ENCODE measurements at regions not wholly inside any gene's neighbourhood (a gene's known extent, or its start where the extent isn't known, plus 50 kb on each side); places are given as distances from the start of the nearest gene placed in this dataset.

DNA sequence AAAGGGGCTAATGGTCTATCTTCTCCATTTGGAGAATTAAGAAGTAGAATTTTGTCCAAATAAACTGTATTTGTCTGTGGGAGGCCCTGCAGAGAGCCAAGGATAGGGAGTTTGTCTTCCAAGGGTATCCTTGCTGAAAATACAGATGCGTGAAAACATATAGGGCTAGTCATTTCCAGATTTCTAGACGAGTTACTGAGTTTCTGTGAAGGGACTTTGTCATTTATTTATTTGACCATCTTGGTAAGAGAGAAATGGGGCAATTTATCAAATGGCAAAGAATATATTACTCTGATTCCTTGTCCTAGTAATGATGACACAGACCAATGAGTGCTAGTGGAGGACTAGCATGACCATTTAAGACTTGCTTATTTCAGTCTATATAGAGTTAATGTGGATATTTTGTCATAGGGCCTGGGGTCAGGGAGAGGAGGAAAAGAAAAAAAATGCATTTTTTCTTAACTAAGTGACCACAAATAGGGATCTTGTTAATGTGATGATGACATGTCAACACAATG is 376.6 kb upstream of the ONECUT1 start:
- TF ChIP-seq, protein P1, sequence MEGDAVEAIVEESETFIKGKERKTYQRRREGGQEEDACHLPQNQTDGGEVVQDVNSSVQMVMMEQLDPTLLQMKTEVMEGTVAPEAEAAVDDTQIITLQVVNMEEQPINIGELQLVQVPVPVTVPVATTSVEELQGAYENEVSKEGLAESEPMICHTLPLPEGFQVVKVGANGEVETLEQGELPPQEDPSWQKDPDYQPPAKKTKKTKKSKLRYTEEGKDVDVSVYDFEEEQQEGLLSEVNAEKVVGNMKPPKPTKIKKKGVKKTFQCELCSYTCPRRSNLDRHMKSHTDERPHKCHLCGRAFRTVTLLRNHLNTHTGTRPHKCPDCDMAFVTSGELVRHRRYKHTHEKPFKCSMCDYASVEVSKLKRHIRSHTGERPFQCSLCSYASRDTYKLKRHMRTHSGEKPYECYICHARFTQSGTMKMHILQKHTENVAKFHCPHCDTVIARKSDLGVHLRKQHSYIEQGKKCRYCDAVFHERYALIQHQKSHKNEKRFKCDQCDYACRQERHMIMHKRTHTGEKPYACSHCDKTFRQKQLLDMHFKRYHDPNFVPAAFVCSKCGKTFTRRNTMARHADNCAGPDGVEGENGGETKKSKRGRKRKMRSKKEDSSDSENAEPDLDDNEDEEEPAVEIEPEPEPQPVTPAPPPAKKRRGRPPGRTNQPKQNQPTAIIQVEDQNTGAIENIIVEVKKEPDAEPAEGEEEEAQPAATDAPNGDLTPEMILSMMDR (IDR thresholded peaks at IDR 0.05; ENCODE audit: low read depth, low read length, missing control alignments): no peak
- no peak for DNase-seq (ENCODE audit: low read depth)
- no peak overlapping the region for H3K4me3 ChIP-seq (ENCODE audit: low read depth, low read length)

- TF ChIP-seq, protein P1 (IDR thresholded peaks at IDR 0.05; ENCODE audit: low read depth, low read length, missing control alignments): no peak
- no peak overlapping the region for H3K4me3 ChIP-seq (ENCODE audit: low read depth, low read length)
- no peak for DNase-seq (ENCODE audit: low read depth)
These were observed 376.0 kb upstream of the ONECUT1 start for GRCh38 chr15:53165988-53166683.

GRCh38 chr15:53160092-53160704 is 370.1 kb upstream of the ONECUT1 start:
- TF ChIP-seq, protein P1 (IDR thresholded peaks at IDR 0.05; ENCODE audit: low read depth, low read length, missing control alignments): no peak
- no peak overlapping the region for H3K4me3 ChIP-seq (ENCODE audit: low read depth, low read length)
- no peak for DNase-seq (ENCODE audit: low read depth)

- TF ChIP-seq, protein P1 (IDR thresholded peaks at IDR 0.05; ENCODE audit: low read depth, low read length, missing control alignments): no peak
- H3K4me3 ChIP-seq (ENCODE audit: low read depth, low read length): no peak overlapping the region
- DNase-seq (ENCODE audit: low read depth): no peak
These were observed 369.3 kb upstream of the ONECUT1 start for GRCh38 chr15:53159458-53159857.

- TF ChIP-seq, protein P1 (IDR thresholded peaks at IDR 0.05; ENCODE audit: low read depth, low read length, missing control alignments): no peak
- H3K4me3 ChIP-seq (ENCODE audit: low read depth, low read length): no peak overlapping the region
- no peak for DNase-seq (ENCODE audit: low read depth)
These were observed 368.9 kb upstream of the ONECUT1 start for GRCh38 chr15:53158995-53159394.

DNA sequence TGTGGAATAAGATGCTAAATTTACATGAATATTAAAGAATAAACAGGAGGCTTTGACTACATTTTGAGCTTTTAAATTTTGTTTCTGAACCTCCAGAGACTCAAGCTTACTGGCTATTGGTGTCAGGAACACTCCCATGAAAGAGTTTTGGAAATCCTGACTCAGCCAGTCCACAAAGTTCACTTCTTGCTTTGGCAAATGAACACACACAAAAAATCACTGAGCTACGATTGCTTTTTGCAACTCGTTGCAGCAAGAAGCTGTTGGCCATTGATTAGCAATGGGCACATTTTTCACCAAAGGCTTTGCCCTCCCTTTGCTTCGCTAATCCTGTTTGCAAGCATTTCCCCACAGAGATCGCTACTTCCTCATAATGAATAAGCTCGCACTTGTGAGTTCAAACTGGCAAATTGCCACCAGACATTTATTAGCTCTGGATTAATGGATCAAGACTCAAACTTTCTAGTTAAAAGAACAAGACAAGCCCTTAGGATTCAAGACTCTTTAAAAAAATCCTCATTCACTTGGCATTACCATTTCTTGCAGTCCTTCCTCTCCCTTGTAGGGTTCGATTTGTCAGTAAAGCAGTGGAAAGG is 343.2 kb upstream of the ONECUT1 start:
- TF ChIP-seq, protein P1 (IDR thresholded peaks at IDR 0.05; ENCODE audit: low read depth, low read length, missing control alignments): no peak
- DNase-seq (ENCODE audit: low read depth): no peak

More for the DNA sequence above, 343.2 kb upstream of the ONECUT1 start:
- no peak overlapping the region for H3K4me3 ChIP-seq (ENCODE audit: low read depth, low read length)

All from GM12864 (cell line).